GM23338 (cell line): ENCODE measurements at regions not wholly inside any gene's neighbourhood (a gene's known extent, or its start where the extent isn't known, plus 50 kb on each side); places are given as distances from the start of the nearest gene placed in this dataset.
"Not testable (repeated sequence)": the region's sequence is repeated elsewhere in the genome, so short reads cannot be mapped to it uniquely, and the experiment has no call there.

ENCODE experiments used
- CREB1 ChIP-seq: fragments of 250-450 bp; sonication (Bioruptor Pico); IDR thresholded peaks from 2 replicates; pipeline ENCODE4 v1.5.0; 2020; ENCODE audit warnings: low read depth, mild to moderate bottlenecking, moderate library complexity
- CTCF ChIP-seq, 2 experiments: fragments of 200-600 bp in 1 of 2; sonication (generic) in 1 of 2; conservative IDR thresholded peaks; 2 replicates each; pipeline versions ENCODE4 v1.5.1 to v1.6.1; 2016 to 2017; ENCODE audit warnings: antibody characterized with exemption in 2 of 2, low read depth in 2 of 2, mild to moderate bottlenecking in 2 of 2, moderate library complexity in 1 of 2
- EZH2 ChIP-seq: fragments of 200-600 bp; sonication (generic); IDR thresholded peaks from one replicate; pipeline ENCODE4 v1.8.0; 2017; ENCODE audit warnings: antibody characterized with exemption, mild to moderate bottlenecking, low read depth; ENCODE audit not compliant: unreplicated experiment
- EZH2phosphoT487 ChIP-seq: fragments of 200-600 bp; sonication (generic); IDR thresholded peaks from one replicate; pipeline ENCODE4 v1.8.1; 2018; ENCODE audit warnings: antibody characterized with exemption; ENCODE audit not compliant: unreplicated experiment
- JUNB ChIP-seq: IDR thresholded peaks from one replicate; pipeline ENCODE4 v1.6.1; 2016; ENCODE audit warnings: antibody characterized with exemption; ENCODE audit not compliant: unreplicated experiment
- NANOG ChIP-seq: IDR thresholded peaks from 2 replicates; pipeline ENCODE4 v1.6.1; 2016; ENCODE audit warnings: antibody characterized with exemption, borderline replicate concordance
- POLR2AphosphoS5 ChIP-seq: IDR thresholded peaks from 2 replicates; pipeline ENCODE4 v1.6.1; 2016; ENCODE audit warnings: antibody characterized with exemption, low read depth
- REST ChIP-seq: IDR thresholded peaks from one replicate; pipeline ENCODE4 v1.6.1; 2018; ENCODE audit warnings: antibody characterized with exemption; ENCODE audit not compliant: unreplicated experiment
- STAT1 ChIP-seq: IDR thresholded peaks from one replicate; pipeline ENCODE4 v1.6.1; 2016; ENCODE audit warnings: antibody characterized with exemption; ENCODE audit not compliant: unreplicated experiment
- ZNF114 ChIP-seq: fragments of 250-450 bp; sonication (Bioruptor Pico); IDR thresholded peaks from 2 replicates; pipeline ENCODE4 v1.5.0; 2020; ENCODE audit warnings: mild to moderate bottlenecking, moderate library complexity
- ZNF462 ChIP-seq: fragments of 250-450 bp; sonication (Bioruptor Pico); IDR thresholded peaks from 2 replicates; pipeline ENCODE4 v1.5.0; 2020; ENCODE audit warnings: mild to moderate bottlenecking, moderate library complexity

GRCh38 chr22:11035031-11035873 lies 4492.7 kb upstream of the OR11H1 start:
- not testable (repeated sequence) for TF ChIP-seq CTCF (conservative IDR thresholded peaks at IDR 0.05; ENCODE audit: low read depth in 2 of 2); EZH2; REST; ZNF114 (CRISPR knock-in tag); POLR2AphosphoS5; NANOG; EZH2phosphoT487; CREB1 (CRISPR knock-in tag); ZNF462 (CRISPR knock-in tag); JUNB; STAT1
